Hematopoietic multipotent progenitor cell treated with erythropoietin and hydrocortisone succinate and interleukin-3 and kit ligand, for 8 days (in vitro differentiated cells): ENCODE measurements at regions not wholly inside any gene's neighbourhood (a gene's known extent, or its start where the extent isn't known, plus 50 kb on each side); places are given as distances from the start of the nearest gene placed in this dataset.
"Not testable (repeated sequence)": the region's sequence is repeated elsewhere in the genome, so short reads cannot be mapped to it uniquely, and the experiment has no call there.

Source experiments
- DNase-seq: peaks from one replicate; pipeline ENCODE4 v3.0.0-alpha.2; 2015

DNA sequence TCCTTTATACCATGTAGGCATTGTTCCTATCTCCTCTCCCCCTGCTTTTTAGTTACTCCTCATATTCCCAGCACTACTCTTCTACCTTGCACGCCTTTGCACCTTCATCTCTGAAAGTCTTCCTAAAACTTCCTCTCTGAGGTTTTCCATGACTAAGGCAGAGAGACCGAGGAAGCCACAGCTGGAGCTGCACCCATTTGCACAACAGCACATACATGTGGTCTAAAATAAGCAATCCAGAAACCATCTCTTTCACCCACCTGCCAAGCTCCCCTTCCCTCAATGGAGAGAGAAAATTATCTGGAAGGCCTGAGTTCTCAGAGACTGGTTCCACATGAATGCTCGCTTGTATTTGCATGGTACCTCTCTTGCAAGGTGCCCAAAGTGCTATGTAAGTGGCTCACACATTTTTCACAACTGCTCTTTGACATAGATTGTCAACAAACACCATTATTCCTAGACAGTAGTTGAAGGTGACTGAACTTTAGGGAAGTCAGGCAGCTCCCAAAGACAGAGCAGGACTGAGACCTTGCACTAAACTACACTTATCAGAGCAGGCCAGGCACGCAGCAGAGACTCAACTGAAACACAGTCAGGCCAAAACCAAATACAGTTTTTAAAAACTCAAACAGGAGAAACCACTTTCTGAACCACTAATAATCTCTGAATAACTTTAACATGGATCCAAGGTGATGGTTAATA lies 313.2 kb downstream of the TFAP2A start:
- no peak for DNase-seq

DNA sequence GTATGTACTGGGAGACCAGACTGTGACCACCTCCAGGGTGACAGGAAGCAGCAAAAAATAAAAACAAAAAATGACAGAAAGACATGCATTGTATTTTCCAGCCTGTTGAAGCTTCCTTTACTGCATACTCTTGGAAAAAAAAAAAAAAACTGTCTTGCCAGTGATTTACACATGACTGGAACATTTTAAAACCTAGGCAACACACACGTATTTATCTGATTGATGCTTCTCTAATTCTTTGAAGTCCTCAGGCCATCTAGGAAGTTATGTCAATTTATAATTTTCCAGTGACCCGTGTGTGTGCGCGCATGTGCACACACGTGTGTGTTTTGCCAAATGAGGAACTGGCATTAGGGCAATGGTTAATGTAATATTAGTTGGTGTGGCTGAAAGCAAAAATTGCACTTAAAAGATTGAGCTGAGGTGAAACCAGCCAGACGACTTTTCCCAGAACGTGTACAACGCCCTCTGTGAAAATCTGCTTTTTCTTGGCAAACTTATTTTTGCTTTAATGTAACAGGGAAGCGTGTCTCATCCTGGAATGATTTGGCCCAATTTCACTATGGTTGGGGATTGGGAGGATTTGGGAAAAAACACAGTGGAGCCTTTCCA lies 315.2 kb downstream of the TFAP2A start:
- DNase-seq, result no peak

DNA sequence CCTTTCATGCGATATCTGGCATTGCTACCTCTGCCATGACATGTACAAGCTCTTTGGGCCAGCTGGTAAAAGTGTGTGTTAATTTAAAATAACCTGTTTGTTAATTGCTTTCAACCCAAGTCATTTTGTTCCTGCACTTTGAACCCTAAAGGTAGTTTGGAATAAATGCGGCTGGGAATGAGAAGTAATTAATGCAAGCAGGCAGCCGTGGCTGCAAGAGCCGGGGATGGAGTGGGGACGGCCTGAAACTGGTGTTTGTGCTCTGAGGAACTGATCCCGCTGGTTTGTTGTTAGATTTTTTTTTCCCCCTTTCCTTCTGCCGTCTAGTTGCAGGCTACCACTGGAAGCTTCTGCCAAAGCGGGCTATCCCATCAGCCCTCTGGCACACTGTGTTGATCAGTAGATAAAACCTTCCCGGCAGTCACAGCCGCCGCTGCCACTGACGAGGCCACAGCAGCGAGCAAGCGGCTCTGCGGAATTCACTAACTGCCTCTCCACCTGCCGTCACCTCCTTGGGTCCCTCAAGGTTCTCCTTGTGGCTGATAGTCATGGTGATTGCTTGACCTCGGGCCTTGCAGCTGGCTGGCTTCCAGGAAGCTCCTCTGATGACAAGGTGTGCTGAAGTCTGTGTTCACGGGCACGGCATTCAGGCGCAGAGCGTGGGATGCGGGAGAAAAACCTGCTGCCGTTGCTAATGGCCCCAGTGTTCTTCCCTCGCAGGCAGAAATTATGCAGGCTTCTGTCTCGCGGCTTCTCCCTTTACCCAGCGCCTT lies 315.9 kb downstream of the TFAP2A start:
- no peak for DNase-seq

DNA sequence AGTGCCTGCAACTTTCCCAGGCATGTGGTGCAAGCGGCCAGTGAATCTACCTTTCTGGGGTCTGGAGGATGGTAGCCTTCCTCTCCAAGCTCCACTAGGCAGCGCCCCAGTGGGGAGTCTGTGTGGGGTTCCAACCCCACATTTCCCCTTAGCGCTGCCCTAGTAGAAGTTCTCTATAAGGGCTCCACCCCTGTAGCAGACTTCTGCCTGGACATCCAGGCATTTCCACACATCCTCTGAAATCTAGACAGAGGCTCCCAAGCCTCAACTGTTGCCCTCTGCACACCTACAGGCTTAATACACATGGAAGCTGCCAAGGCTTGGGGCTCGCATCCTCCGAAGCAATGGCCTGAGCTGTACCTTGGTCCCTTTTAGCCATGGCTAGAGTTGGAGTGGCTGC lies 321.6 kb downstream of the TFAP2A start:
- DNase-seq, result no peak

DNA sequence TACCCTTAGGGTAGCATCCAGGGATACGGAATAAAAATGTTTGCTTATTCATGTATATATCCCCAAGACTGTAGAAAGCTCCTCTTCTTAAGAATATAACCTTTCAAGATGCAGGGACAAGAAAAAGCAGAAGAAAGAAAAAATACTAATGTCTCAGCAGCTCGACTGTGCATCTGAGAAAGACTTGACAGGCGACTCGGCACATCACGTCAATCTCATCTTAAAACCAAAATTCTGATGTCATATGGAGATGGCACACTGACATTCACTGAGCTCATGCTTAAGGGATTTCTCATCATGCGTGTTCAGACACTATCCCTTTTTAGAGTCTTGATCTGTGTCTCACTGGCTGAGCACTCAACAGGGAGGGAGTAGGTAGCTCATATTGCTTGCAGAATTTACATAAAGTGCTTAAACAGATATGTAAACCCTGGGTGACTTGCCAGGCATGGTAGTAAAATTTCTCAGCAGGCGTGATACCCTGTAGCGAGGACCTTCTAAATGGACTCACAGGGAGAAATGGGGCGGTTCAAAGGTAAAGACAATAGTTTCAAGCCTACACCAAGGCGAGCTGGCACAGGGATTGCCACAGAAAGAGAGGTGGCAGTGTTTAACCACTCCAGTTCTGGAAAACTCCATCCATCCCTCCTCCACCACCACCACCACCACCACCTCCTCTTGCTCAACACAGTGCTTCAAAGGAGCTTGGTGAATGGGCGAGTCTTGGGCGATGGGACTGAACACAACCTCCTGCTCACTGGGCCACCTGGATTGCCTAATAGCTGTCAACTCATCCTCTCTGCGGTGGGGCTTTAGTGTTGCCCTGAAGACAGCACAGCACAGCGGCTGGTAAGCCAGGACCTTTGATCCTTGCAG lies 330.5 kb downstream of the TFAP2A start:
- no peak for DNase-seq

DNA sequence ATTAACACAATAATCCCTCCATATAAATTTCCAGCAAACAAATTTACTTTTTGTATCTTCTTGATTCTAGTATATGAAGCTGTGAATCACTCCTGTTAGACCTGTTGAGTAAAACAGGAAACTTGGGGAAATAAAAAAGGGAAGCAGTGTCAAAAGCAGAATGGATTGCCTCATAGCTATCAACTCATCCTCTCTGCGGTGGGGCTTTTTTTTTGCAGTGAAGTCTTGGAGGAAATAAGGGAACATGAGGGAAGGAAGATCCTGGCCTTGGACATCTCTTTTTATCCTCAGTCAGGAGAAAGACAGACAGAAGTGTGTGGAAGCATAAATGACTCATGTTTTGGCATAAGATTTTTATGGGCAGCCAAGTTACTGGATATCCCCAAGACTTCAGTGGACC lies 332.5 kb downstream of the TFAP2A start:
- no peak for DNase-seq

DNA sequence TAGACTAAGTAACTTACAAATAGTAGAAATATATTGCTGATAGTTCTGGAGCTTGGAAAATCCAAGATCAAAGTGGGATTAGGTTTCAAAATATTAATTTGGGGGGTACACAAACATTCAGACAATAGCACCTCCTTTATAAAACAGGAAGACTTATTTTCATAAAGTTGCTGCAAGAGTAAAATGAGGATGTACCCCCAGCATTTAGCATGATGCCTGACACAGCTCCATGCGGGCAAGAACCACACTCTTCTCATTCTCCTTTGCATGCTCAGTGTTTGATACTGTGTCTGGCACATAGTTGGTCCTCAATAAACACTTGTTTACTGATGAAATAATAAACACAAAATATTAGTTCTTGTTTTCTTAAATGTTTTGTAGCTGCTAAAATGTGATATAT lies 332.9 kb downstream of the TFAP2A start:
- DNase-seq, result no peak

DNA sequence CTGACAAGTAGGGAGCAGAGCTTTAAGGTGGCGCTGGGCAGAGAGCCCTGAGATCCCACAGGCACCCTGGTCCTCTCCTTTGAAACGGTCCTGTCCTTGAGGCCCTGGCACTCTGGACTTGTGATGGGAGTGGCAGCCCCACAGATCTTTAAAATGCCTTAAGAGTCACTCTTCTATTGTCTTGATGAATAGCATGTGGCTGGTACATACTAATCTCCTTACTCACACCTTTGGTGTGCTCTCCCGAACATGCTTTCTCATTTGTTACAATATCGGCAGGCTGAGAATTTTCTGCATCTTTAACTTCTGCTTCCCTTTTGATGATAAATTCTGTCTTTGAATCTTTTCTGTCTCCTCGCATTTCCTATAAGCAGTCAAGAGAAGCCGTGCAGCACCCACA lies 333.8 kb downstream of the TFAP2A start:
- DNase-seq, result no peak

DNA sequence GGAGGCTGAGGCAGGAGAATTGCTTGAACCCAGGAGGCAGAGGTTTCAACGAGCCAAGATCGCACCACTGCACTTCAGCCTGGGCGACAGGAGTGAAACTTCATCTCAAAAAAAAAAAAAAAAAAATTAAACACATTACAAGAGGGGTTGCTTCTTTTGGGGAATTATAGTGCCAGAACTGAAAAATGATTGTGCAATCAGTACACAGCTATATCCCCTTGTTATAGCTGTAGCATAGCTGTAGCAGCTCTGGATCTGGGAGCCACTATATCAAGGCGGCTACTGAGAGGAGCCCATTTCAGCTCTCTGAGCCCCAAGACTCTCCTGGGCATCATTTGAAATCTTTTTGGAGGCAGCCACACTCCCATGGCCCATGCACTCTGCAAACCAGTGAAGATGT lies 334.3 kb downstream of the TFAP2A start:
- no peak for DNase-seq

DNA sequence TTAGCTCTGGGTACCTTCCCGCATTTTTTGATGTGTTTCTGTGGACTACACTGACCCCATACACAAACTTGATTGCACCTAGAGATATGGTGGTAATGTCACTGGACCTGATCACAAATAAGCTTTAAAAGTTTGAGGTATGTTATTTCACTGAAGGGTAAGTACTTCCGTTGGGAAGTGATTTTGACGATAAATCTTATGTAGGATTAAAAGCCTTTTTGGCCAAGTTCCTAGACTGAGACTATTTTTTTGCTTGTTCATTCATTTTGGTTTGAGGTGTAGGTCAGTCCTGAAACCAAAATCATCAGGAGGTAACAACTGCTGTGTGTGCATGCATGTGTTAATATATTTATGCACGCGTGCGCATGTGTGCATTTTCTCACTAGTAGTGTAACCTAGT lies 336.3 kb downstream of the TFAP2A start:
- no peak for DNase-seq

DNA sequence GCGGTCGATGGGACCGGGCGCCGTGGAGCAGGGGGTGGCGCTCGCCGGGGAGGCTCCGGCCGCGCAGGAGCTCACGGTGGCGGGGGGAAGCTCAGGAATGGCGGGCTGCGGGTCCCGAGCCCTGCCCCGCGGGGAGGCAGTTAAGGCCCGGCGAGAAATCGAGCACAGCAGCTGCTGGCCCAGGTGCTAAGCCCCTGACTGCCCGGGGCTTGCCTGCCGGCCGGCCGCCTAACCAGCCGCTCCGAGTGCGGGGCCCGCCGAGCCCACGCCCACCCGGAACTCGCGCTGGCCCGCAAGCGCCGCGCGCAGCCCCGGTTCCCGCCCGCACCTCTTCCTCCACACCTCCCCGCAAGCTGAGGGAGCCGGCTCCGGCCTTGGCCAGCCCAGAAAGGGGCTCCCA lies 340.1 kb downstream of the TFAP2A start:
- not testable (repeated sequence) for DNase-seq

DNA sequence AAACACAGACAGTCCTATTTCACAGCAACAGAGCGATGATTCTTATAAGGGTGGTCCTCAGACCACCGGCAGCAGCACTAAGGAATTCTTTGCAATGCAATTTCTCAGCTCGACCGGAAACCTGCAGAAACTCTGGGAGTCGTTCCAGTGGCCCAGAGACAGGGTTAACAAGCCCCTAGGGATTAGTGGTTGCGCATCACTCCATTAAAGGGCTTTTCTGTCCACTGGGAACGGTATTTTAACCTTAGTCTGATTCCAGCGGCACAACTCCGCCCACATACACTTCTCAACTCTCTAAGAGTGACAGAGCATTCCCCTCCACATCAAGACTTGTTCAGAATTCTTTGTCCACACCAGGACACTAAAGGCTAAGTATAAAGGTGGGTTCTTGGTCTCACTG lies 341.5 kb downstream of the TFAP2A start:
- no peak for DNase-seq

DNA sequence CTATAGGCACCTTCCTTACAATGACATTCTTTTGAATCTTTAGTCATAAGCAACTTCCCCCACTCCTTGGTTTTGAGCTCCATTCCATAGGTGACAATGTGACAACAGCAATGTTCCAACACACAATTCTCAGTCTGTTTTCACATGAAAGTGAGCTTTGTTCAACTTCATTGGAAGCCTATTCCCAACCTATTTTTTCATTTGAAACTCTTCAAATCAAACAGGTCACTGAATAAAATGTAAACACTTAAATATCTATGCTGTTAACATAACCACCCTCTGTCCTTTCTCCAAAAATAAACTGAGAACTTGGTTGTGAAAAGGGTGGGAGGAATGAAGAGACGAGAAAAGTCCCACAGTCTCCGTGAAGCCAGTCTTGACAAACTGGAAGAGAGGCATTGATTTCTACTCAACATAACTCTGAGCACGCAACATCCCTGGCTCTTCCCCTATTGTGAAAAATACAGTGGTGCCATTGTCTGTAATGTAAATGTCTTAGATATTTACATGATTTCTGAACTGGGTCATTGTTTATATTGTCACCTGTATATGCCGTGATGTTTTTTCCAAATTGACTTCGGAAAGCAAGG lies 343.1 kb downstream of the TFAP2A start:
- no peak for DNase-seq

DNA sequence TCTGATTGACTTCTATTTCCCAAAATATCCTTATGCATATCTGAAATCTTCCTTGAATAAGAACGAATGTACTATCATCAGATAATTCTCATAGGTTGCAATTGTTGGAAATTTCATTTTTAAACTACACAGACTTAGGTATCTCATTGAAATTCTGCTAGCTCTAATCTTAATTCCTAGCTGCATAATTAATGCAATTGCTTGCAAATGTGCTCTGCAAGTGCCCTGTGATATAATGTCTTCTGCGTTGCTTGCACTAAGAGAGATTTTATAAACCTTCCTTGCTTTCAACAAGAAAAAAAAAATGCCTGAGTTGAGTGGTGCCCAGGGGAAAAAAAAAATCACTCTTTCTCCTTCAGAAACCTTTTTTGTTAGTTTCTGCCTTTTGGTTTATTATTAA lies 354.9 kb downstream of the TFAP2A start:
- no peak for DNase-seq

DNA sequence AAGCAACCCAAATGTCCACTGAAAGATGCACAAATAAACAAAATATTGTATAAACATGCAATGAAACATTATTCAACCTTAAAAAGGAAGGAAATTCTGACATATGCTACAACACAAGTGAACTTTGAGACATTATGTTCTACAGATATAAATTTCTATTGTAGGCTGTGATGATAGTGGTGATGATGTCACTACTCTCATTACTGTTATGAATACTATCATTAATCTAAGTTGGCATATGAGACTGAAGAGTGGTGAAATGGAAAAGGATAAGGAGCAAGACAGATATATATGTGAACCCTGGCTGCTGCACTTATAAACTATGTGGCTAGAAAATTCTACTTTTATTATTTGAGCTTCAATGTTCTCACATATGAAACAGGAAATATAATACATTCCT lies 360.2 kb downstream of the TFAP2A start:
- DNase-seq, result no peak

DNA sequence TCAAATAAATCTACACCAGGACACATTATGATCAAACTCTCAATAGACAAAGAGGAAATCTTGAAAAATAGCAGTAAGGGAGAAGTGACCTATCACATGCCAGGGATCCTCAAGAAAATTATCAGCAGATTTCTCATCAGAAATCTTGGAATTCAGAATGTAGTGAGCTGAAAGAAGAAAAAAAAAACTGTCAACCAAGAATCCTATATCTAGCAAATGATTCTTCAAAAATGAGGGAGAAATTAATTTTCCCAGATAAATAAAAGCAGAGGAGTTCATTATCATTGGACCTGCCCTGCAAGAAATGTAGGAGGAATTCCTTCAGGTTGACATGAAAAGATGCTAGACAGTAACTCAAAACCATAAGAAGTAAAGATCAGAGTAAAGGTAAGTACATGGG lies 363.6 kb downstream of the TFAP2A start:
- DNase-seq, result no peak

DNA sequence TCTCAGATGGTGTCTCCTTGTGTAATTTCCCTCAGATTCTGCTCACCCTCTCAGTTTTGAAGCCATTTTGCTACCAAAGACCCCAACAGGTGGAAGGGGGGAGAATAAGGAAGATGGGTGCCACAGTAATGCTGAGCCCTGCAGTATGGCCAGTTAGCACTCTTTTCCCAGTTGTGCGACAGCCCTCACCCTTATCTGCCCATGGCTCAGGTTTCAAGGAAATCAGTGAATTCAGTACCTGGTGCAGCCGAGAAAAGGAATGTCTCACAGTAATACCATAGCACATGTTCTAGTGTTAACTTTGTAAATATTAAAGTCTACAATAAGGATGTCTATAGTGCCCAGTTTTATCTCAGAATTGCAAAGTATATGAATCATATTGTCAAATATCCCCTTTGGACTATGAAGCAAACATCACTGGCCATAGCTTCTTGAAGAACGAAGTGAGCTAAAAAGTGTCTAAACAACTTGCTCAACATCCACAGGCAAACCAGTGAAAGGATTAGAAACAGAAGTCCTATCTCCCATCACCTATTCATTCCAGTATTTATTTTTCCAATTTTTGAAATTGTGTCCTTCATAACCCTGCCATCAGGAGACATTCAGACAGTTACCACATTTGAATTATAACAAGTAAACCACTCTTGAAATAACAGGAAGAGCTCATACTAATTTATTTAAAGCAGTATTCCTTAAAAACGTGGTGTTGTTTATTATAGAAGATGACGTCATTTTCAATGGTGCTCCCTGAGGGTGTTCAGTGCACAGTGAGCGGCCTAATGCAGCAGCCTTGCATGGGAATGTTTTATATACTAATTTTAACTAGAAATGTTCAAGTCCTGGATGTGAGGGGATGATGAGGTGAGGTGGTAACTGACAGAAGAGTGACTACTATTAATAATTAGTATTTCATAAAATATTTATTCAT lies 366.2 kb downstream of the TFAP2A start:
- DNase-seq, result no peak

DNA sequence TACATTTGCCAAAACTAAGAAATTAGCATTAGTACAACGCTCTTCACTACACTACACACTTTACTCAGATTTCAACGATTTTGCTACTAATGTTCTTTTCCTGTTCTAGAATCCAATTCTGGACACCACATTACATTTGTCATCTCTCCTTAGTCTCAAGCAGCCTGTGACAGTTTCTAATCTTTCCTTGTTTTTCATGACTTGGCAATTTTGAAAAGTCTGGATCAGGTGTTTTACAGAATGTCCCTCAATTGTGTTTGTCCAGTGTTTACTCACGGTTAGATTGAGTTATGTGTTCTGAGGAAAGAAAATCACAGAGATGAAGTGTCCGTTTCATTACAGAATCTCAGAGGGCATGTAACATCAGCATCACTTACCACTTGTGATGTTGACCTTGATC lies 372.6 kb downstream of the TFAP2A start:
- no peak for DNase-seq

DNA sequence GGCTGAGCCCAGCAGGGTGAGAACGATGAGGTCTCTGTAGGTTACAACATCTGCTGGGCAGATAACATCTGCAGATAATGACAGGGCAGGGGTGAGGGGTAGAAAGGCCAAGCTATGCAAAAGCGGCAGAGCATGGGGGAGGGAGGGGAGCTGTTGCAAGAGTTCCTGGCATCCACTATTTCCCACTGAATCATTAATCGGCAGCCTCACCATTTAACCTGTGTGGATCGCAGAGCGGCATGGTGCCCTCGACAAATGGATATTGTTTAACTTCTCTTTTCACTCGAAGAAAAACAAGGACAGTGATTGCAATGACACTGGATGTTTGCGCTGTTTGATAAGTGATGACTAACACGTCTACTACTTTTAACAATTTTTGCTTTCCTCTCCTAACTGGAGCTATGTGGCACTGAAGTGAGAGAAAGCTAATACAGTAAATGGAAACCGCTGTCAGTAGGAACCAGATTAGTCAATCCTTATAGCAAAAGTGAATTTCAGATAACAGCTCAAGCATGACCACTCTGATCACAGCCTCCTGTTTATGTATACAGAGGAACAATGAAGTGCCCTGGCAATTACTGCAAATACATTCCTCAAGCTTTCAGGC lies 381.5 kb downstream of the TFAP2A start:
- DNase-seq, result no peak

DNA sequence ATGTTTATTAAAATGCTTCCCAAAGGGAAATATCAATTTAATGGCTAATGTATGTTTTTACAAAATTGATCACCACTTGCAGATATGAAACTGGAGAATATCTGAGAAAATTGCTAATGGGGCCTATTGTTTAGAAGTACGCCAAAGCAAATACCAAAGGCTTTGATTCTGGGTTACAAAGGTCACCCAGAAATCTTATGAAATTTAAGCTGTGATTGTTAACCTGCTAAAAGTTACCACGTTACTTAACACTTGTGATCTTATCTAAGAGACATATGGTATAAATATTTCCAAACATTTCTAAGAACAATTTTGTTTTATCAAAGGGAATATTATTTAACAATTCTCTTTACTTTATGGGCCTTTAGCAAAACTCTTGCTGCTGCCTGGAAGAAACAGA lies 383.3 kb downstream of the TFAP2A start:
- no peak for DNase-seq

DNA sequence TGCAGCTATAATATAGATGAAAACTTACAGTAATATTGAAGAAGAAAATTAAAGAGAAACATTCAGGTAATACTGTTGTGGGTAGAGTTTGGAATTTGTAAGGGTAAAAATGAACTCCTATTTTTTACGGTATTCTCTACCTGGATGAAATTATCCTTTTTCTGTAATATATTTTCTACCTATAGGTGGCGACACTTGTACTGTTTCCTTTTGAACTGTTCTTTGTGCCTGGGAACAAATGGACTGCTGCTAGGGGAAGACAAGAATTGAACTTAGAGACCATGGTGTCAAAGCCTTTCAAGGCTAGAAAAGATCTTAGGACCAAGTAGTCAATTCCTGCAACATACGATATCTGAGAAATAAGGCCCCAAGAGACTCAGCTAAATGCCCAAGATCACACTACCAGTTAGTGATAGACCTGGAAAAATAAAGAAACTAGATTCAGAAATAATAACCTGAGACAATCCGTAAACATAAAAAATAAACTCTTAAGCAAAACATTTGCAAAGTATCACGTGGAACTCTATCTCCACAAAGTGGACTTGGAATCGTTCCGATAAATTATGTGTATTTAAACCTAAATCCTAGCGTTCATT lies 383.8 kb downstream of the TFAP2A start:
- DNase-seq, result peak; percentile 24
